Loucy (cell line): ENCODE measurements at regions not wholly inside any gene's neighbourhood (a gene's known extent, or its start where the extent isn't known, plus 50 kb on each side); places are given as distances from the start of the nearest gene placed in this dataset.

Experiments
- H2AFZ ChIP-seq: fragments of 200-600 bp; sonication (generic); 2 replicates; pipeline ENCODE4 v1.6.0; 2016; ENCODE audit warnings: antibody characterized with exemption, mild to moderate bottlenecking, low read length, moderate library complexity
- H3F3A ChIP-seq: fragments of 200-600 bp; 2 replicates; pipeline ENCODE4 v1.6.0; 2016; ENCODE audit warnings: antibody characterized with exemption, low read depth, mild to moderate bottlenecking
- H3K27me3 ChIP-seq: fragments of 200-600 bp; sonication (generic); 2 replicates; pipeline ENCODE4 v1.6.1; 2014; ENCODE audit warnings: low read length, mild to moderate bottlenecking; ENCODE audit not compliant: insufficient read depth, poor library complexity, severe bottlenecking
- H3K36me3 ChIP-seq: fragments of 200-600 bp; sonication (generic); 2 replicates; pipeline ENCODE4 v1.6.1; 2016; ENCODE audit warnings: low read length; ENCODE audit not compliant: insufficient read depth
- H3K4me1 ChIP-seq: fragments of 200-600 bp; sonication (generic); 2 replicates; pipeline ENCODE4 v1.5.1; 2014; ENCODE audit warnings: low read length, mild to moderate bottlenecking; ENCODE audit not compliant: insufficient read depth, poor library complexity, severe bottlenecking
- H3K4me2 ChIP-seq: fragments of 200-600 bp; sonication (generic); 2 replicates; pipeline ENCODE4 v1.6.0; 2014; ENCODE audit warnings: antibody characterized with exemption, low read length, low read depth, mild to moderate bottlenecking; ENCODE audit not compliant: poor library complexity, severe bottlenecking
- H3K4me3 ChIP-seq: fragments of 200-600 bp; sonication (generic); 2 replicates; pipeline ENCODE4 v1.5.1; 2014; ENCODE audit warnings: low read length, mild to moderate bottlenecking, mixed read lengths; ENCODE audit not compliant: poor library complexity, severe bottlenecking
- H3K79me2 ChIP-seq: fragments of 200-600 bp; sonication (generic); 2 replicates; pipeline ENCODE4 v1.6.1; 2014; ENCODE audit warnings: low read length; ENCODE audit not compliant: insufficient read depth
- H3K9ac ChIP-seq: fragments of 200-600 bp; sonication (generic); 2 replicates; pipeline ENCODE4 v1.6.0; 2014; ENCODE audit warnings: mild to moderate bottlenecking, low read depth, low read length, moderate library complexity; ENCODE audit not compliant: poor library complexity, severe bottlenecking
- H3K9me2 ChIP-seq: fragments of 200-600 bp; sonication (generic); replicated peaks from 2 replicates; pipeline ENCODE4 v1.6.1; 2016; ENCODE audit warnings: low read depth, low read length, mixed read lengths
- H3K9me3 ChIP-seq: fragments of 200-600 bp; sonication (generic); 2 replicates; pipeline ENCODE4 v1.6.1; 2014; ENCODE audit warnings: mild to moderate bottlenecking, antibody characterized with exemption, low read length, low read depth; ENCODE audit not compliant: insufficient read depth
- H4K20me1 ChIP-seq: fragments of 200-600 bp; sonication (generic); 2 replicates; pipeline ENCODE4 v1.6.0; 2014; ENCODE audit warnings: antibody characterized with exemption, low read length, mild to moderate bottlenecking; ENCODE audit not compliant: insufficient read depth, poor library complexity, severe bottlenecking
- EZH2phosphoT487 ChIP-seq: fragments of 200-600 bp; IDR thresholded peaks from 2 replicates; pipeline ENCODE4 v1.6.1; 2018; ENCODE audit warnings: antibody characterized with exemption, mild to moderate bottlenecking, moderate library complexity, borderline replicate concordance
- TF ChIP-seq, protein P1 (sequence below): fragments of 200-600 bp; sonication (generic); conservative IDR thresholded peaks from 2 replicates; pipeline ENCODE4 v1.5.1; 2014; ENCODE audit warnings: mild to moderate bottlenecking, antibody characterized with exemption, low read length

DNA sequence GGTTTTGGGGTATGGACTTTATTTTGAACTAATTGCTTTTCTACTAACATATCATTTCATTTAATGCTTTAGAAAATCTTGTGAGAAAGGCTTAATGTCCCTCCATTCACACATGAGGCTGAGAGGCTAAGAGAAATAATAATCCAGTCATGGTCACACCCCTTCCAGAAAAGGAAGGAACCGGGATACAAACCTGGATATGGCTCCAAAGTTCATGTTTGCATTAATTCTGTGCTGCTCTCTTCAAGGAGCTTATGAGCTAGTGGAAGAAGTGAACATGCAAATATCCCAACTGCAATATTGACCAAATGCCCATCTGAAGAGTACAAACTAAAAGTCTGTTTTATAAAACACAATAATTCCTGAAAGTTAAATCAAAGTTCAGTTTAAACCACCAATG lies 732.1 kb upstream of the RIOK2 start:
- Histone ChIP-seq H3K4me2 (no peak overlapping the region), H4K20me1 (no peaks in the 10 kb centered on the region), H2AFZ (no peak overlapping the region), H3K4me1 (no peaks in the 10 kb centered on the region), H3F3A (no peaks in the 10 kb centered on the region), H3K27me3 (no peaks in the 10 kb centered on the region), H3K9me2 (no peaks in the 10 kb centered on the region), H3K36me3 (no peaks in the 10 kb centered on the region), H3K4me3 (no peak overlapping the region), H3K9me3 (no peaks in the 10 kb centered on the region), H3K79me2 (no peaks in the 10 kb centered on the region), H3K9ac (no peak overlapping the region)
- TF ChIP-seq, protein P1, sequence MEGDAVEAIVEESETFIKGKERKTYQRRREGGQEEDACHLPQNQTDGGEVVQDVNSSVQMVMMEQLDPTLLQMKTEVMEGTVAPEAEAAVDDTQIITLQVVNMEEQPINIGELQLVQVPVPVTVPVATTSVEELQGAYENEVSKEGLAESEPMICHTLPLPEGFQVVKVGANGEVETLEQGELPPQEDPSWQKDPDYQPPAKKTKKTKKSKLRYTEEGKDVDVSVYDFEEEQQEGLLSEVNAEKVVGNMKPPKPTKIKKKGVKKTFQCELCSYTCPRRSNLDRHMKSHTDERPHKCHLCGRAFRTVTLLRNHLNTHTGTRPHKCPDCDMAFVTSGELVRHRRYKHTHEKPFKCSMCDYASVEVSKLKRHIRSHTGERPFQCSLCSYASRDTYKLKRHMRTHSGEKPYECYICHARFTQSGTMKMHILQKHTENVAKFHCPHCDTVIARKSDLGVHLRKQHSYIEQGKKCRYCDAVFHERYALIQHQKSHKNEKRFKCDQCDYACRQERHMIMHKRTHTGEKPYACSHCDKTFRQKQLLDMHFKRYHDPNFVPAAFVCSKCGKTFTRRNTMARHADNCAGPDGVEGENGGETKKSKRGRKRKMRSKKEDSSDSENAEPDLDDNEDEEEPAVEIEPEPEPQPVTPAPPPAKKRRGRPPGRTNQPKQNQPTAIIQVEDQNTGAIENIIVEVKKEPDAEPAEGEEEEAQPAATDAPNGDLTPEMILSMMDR, result no peak
- TF ChIP-seq EZH2phosphoT487, result no peak

DNA sequence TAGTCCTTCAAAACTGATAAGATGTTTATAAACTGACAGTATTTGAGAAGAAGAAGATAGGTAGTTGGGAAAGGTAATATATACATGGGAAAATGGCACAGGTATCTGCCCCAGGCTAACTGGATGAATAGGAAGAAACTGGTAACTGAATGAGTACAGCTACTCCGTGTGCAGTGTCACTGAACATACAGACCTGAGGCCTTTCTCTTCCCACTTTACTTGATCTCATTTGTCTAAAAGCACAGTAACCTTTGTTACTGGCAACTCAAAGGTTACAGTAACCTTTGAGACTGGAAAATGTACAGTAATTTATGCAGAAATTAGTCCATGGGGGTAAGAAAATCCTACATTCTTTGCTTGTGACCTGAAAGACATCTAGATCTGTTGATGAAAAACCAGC lies 735.0 kb upstream of the RIOK2 start:
- no peaks in the 10 kb centered on the region for H3K27me3 ChIP-seq
- no peak overlapping the region for H3K4me3 ChIP-seq
- no peaks in the 10 kb centered on the region for H3K9me3 ChIP-seq
- H4K20me1 ChIP-seq, result no peaks in the 10 kb centered on the region
- no peaks in the 10 kb centered on the region for H3K4me1 ChIP-seq
- no peak overlapping the region for H3K9ac ChIP-seq
- TF ChIP-seq, protein P1, result no peak
- no peak for TF ChIP-seq EZH2phosphoT487
- no peaks in the 10 kb centered on the region for H3K36me3 ChIP-seq
- H3K79me2 ChIP-seq, result no peaks in the 10 kb centered on the region
- no peaks in the 10 kb centered on the region for H3F3A ChIP-seq
- no peaks in the 10 kb centered on the region for H3K9me2 ChIP-seq
- no peak overlapping the region for H3K4me2 ChIP-seq
- H2AFZ ChIP-seq, result no peak overlapping the region

DNA sequence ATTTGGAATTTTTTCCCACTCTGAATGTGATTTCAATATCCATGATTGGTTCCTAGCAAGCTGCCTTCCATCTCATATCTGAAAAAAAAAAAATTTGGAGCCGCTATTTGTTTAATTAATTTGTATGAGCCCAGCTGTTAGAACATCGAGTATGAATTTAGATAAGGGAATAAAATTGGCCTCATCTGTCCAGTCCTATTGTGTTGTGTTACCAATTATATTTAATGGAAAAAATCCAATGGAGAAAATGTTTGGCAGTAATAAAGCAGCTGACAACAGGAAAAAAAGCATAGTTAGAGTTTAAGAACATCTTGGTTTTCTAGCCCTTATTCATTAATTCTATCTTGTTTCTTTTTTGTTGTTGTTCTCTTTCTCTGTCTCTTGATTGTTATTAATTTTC lies 735.6 kb upstream of the RIOK2 start:
- H3F3A ChIP-seq, result no peaks in the 10 kb centered on the region
- no peaks in the 10 kb centered on the region for H3K79me2 ChIP-seq
- H3K27me3 ChIP-seq, result no peaks in the 10 kb centered on the region
- no peaks in the 10 kb centered on the region for H4K20me1 ChIP-seq
- no peaks in the 10 kb centered on the region for H3K4me1 ChIP-seq
- no peaks in the 10 kb centered on the region for H3K9me3 ChIP-seq
- no peak for TF ChIP-seq EZH2phosphoT487
- TF ChIP-seq, protein P1, result no peak
- no peaks in the 10 kb centered on the region for H3K36me3 ChIP-seq
- H3K9me2 ChIP-seq, result no peaks in the 10 kb centered on the region
- H3K4me2 ChIP-seq, result no peak overlapping the region
- H2AFZ ChIP-seq, result no peak overlapping the region
- H3K9ac ChIP-seq, result no peak overlapping the region
- no peak overlapping the region for H3K4me3 ChIP-seq
